Mesendoderm (in vitro differentiated cells): ENCODE measurements at regions not wholly inside any gene's neighbourhood (a gene's known extent, or its start where the extent isn't known, plus 50 kb on each side); places are given as distances from the start of the nearest gene placed in this dataset.

Source experiments
- DNase-seq: peaks from one replicate; pipeline ENCODE4 v3.0.0; 2013
- H2AK5ac ChIP-seq: 2 replicates; pipeline ENCODE4 v1.6.1; 2013; ENCODE audit warnings: low read length, inconsistent platforms
- H2BK120ac ChIP-seq: 2 replicates; pipeline ENCODE4 v1.6.1; 2013; ENCODE audit warnings: low read depth, mild to moderate bottlenecking, low read length, moderate library complexity, mixed read lengths
- H2BK15ac ChIP-seq: replicated peaks from 2 replicates; pipeline ENCODE4 v1.6.1; 2013; ENCODE audit warnings: low read depth, mild to moderate bottlenecking, moderate library complexity
- H2BK5ac ChIP-seq: 2 replicates; pipeline ENCODE4 v1.6.1; 2013; ENCODE audit warnings: low read length, inconsistent platforms
- H3K18ac ChIP-seq: 2 replicates; pipeline ENCODE4 v1.6.1; 2013; ENCODE audit warnings: mild to moderate bottlenecking, low read length, mixed read lengths
- H3K23ac ChIP-seq: one replicate; pipeline ENCODE4 v1.6.1; 2013; ENCODE audit warnings: low read length
- H3K27ac ChIP-seq: 2 replicates; pipeline ENCODE4 v1.5.1; 2013; ENCODE audit warnings: low read depth, mild to moderate bottlenecking, inconsistent platforms, low read length, moderate library complexity
- H3K27me3 ChIP-seq: 2 replicates; pipeline ENCODE4 v1.6.1; 2013; ENCODE audit warnings: low read length, control low read depth, mild to moderate bottlenecking, inconsistent platforms; ENCODE audit not compliant: insufficient read depth, poor library complexity
- H3K36me3 ChIP-seq: 2 replicates; pipeline ENCODE4 v1.6.1; 2013; ENCODE audit warnings: low read length, inconsistent platforms; ENCODE audit not compliant: control insufficient read depth, insufficient read depth
- H3K4ac ChIP-seq: one replicate; pipeline ENCODE4 v1.6.1; 2013; ENCODE audit warnings: low read depth, mild to moderate bottlenecking, low read length, moderate library complexity
- H3K4me1 ChIP-seq: 2 replicates; pipeline ENCODE4 v1.6.1; 2013; ENCODE audit warnings: low read depth, low read length, inconsistent platforms; ENCODE audit not compliant: control insufficient read depth
- H3K4me2 ChIP-seq: 2 replicates; pipeline ENCODE4 v1.6.1; 2013; ENCODE audit warnings: low read length
- H3K4me3 ChIP-seq: 2 replicates; pipeline ENCODE4 v1.5.1; 2013; ENCODE audit warnings: mild to moderate bottlenecking, low read length
- H3K56ac ChIP-seq: one replicate; pipeline ENCODE4 v1.6.1; 2013; ENCODE audit warnings: low read length
- H3K79me1 ChIP-seq: 2 replicates; pipeline ENCODE4 v1.6.1; 2013; ENCODE audit warnings: low read length, inconsistent platforms
- H3K79me2 ChIP-seq: 2 replicates; pipeline ENCODE4 v1.6.1; 2013; ENCODE audit warnings: mild to moderate bottlenecking, low read length; ENCODE audit not compliant: control insufficient read depth, insufficient read depth
- H3K9ac ChIP-seq: 2 replicates; pipeline ENCODE4 v1.6.1; 2013; ENCODE audit warnings: low read length, inconsistent platforms
- H4K5ac ChIP-seq: one replicate; pipeline ENCODE4 v1.6.1; 2013; ENCODE audit warnings: low read length
- H4K8ac ChIP-seq: one replicate; pipeline ENCODE4 v1.6.1; 2013; ENCODE audit warnings: low read depth, mild to moderate bottlenecking, control low read depth, low read length, moderate library complexity
- WGBS: extraction: QIAGEN DNeasy Blood & Tissue Kit; methylation state at CpG from one replicate; pipeline ENCODE4 v1.1.7; 2013; ENCODE audit warnings: low lambda C conversion rate, missing lambda C conversion rate; ENCODE audit not compliant: insufficient coverage; ENCODE audit errors: extremely low coverage; 5-methylcytosine and 5-hydroxymethylcytosine counted together

- H3K4me3 ChIP-seq: no peak overlapping the region
- H3K4me2 ChIP-seq: no peak overlapping the region
- no peak overlapping the region for H4K8ac ChIP-seq
- no peak overlapping the region for H3K27ac ChIP-seq
- no peaks in the 10 kb centered on the region for H3K4me1 ChIP-seq
- H3K9ac ChIP-seq: no peak overlapping the region
- no peaks in the 10 kb centered on the region for H3K79me2 ChIP-seq
- H3K27me3 ChIP-seq: no peaks in the 10 kb centered on the region
- no peak overlapping the region for H2BK120ac ChIP-seq
- no peak overlapping the region for H2BK5ac ChIP-seq
- H2BK15ac ChIP-seq: no peak overlapping the region
- no peak overlapping the region for H3K4ac ChIP-seq
- no peak for DNase-seq
- H3K18ac ChIP-seq: no peak overlapping the region
- no peaks in the 10 kb centered on the region for H3K36me3 ChIP-seq
- no peak overlapping the region for H2AK5ac ChIP-seq
- H3K23ac ChIP-seq: no peak overlapping the region
- H4K5ac ChIP-seq: no peak overlapping the region
- WGBS: no CpG with 5 or more reads among the region's 2 CpGs
- no peaks in the 10 kb centered on the region for H3K79me1 ChIP-seq
- H3K56ac ChIP-seq: no peak overlapping the region
These were observed 259.6 kb upstream of the NR4A3 start for GRCh38 chr9:99561961-99562565.

GRCh38 chr9:99563364-99563763, 258.3 kb upstream of the NR4A3 start:
- H3K79me2 ChIP-seq: no peaks in the 10 kb centered on the region
- no peak overlapping the region for H3K18ac ChIP-seq

GRCh38 chr9:99565203-99565602, 256.5 kb upstream of the NR4A3 start:
- no peak overlapping the region for H4K5ac ChIP-seq
- no peaks in the 10 kb centered on the region for H3K79me2 ChIP-seq
- H3K4me1 ChIP-seq: no peaks in the 10 kb centered on the region
- H2BK5ac ChIP-seq: no peak overlapping the region
- no peak overlapping the region for H2AK5ac ChIP-seq
- no peaks in the 10 kb centered on the region for H3K27me3 ChIP-seq
- no peak overlapping the region for H3K4me3 ChIP-seq
- H3K9ac ChIP-seq: no peak overlapping the region
- no peak overlapping the region for H2BK15ac ChIP-seq
- H3K79me1 ChIP-seq: no peaks in the 10 kb centered on the region
- H2BK120ac ChIP-seq: no peak overlapping the region
- no CpG with 5 or more reads among the region's 8 CpGs for WGBS
- DNase-seq: no peak
- no peak overlapping the region for H3K56ac ChIP-seq
- H3K27ac ChIP-seq: no peak overlapping the region
- H3K4ac ChIP-seq: no peak overlapping the region
- no peak overlapping the region for H4K8ac ChIP-seq
- H3K23ac ChIP-seq: no peak overlapping the region
- no peak overlapping the region for H3K4me2 ChIP-seq
- H3K36me3 ChIP-seq: no peaks in the 10 kb centered on the region
- no peak overlapping the region for H3K18ac ChIP-seq

More at GRCh38 chr9:99563364-99563763, 258.3 kb upstream of the NR4A3 start:
- Histone ChIP-seq H3K4me3 (no peak overlapping the region), H2BK15ac (no peak overlapping the region), H3K4me2 (no peak overlapping the region), H3K27me3 (no peaks in the 10 kb centered on the region), H3K36me3 (no peaks in the 10 kb centered on the region), H3K56ac (no peak overlapping the region), H2BK5ac (no peak overlapping the region), H4K5ac (no peak overlapping the region), H4K8ac (no peak overlapping the region), H3K4me1 (no peaks in the 10 kb centered on the region), H3K4ac (no peak overlapping the region), H3K79me1 (no peaks in the 10 kb centered on the region), H2BK120ac (no peak overlapping the region), H3K23ac (no peak overlapping the region), H3K9ac (no peak overlapping the region), H3K27ac (no peak overlapping the region), H2AK5ac (no peak overlapping the region)
- DNase-seq: peak; percentile 44
- WGBS: no CpG with 5 or more reads among the region's 6 CpGs

- no peak overlapping the region for H3K9ac ChIP-seq
- H4K8ac ChIP-seq: no peak overlapping the region
- H2BK120ac ChIP-seq: no peak overlapping the region
- no peaks in the 10 kb centered on the region for H3K79me1 ChIP-seq
- H3K27ac ChIP-seq: no peak overlapping the region
- H4K5ac ChIP-seq: no peak overlapping the region
- no peaks in the 10 kb centered on the region for H3K27me3 ChIP-seq
- no peak overlapping the region for H3K4me2 ChIP-seq
- no peak overlapping the region for H2AK5ac ChIP-seq
- no CpG with 5 or more reads among the region's 2 CpGs for WGBS
- H3K23ac ChIP-seq: no peak overlapping the region
- no peak overlapping the region for H3K4me3 ChIP-seq
- no peak for DNase-seq
- H3K4me1 ChIP-seq: no peaks in the 10 kb centered on the region
- no peak overlapping the region for H2BK15ac ChIP-seq
- H3K4ac ChIP-seq: no peak overlapping the region
- H3K56ac ChIP-seq: no peak overlapping the region
- no peaks in the 10 kb centered on the region for H3K36me3 ChIP-seq
- H3K79me2 ChIP-seq: no peaks in the 10 kb centered on the region
- H3K18ac ChIP-seq: no peak overlapping the region
- H2BK5ac ChIP-seq: no peak overlapping the region
These were observed 254.2 kb upstream of the NR4A3 start for GRCh38 chr9:99567436-99567835.

GRCh38 chr9:99569840-99570239, 251.8 kb upstream of the NR4A3 start:
- Histone ChIP-seq H2AK5ac (no peak overlapping the region), H3K4me3 (no peak overlapping the region), H3K36me3 (no peaks in the 10 kb centered on the region), H3K56ac (no peak overlapping the region), H3K79me1 (no peaks in the 10 kb centered on the region), H3K9ac (no peak overlapping the region), H4K8ac (no peak overlapping the region), H2BK5ac (no peak overlapping the region), H2BK120ac (no peak overlapping the region), H2BK15ac (no peak overlapping the region), H3K4me1 (no peaks in the 10 kb centered on the region), H3K4me2 (no peak overlapping the region), H3K18ac (no peak overlapping the region), H3K27me3 (no peaks in the 10 kb centered on the region), H4K5ac (no peak overlapping the region), H3K79me2 (no peaks in the 10 kb centered on the region), H3K23ac (no peak overlapping the region), H3K27ac (no peak overlapping the region), H3K4ac (no peak overlapping the region)
- DNase-seq: no peak
- WGBS: no CpG with 5 or more reads among the region's 2 CpGs

GRCh38 chr9:99572567-99572966, 249.1 kb upstream of the NR4A3 start:
- Histone ChIP-seq H3K79me1 (no peaks in the 10 kb centered on the region), H3K79me2 (no peaks in the 10 kb centered on the region), H3K27me3 (no peaks in the 10 kb centered on the region), H3K9ac (no peak overlapping the region), H2BK5ac (no peak overlapping the region), H3K4ac (no peak overlapping the region), H2AK5ac (no peak overlapping the region), H4K5ac (no peak overlapping the region), H3K36me3 (no peaks in the 10 kb centered on the region), H2BK15ac (no peak overlapping the region), H3K56ac (no peak overlapping the region), H3K4me3 (no peak overlapping the region), H3K23ac (no peak overlapping the region), H3K4me1 (no peaks in the 10 kb centered on the region), H2BK120ac (no peak overlapping the region), H4K8ac (no peak overlapping the region), H3K18ac (no peak overlapping the region), H3K27ac (no peak overlapping the region), H3K4me2 (no peak overlapping the region)
- WGBS: no CpG with 5 or more reads among the region's 4 CpGs
- no peak for DNase-seq
